Breast epithelium (tissue), 3 donors: ENCODE measurements at regions not wholly inside any gene's neighbourhood (a gene's known extent, or its start where the extent isn't known, plus 50 kb on each side); places are given as distances from the start of the nearest gene placed in this dataset.

ENCODE experiments used
- POLR2AphosphoS5 ChIP-seq, 3 donors: sonication (generic); formaldehyde crosslinking; IDR thresholded peaks; one replicate each; pipeline ENCODE4 v1.6.1; 2017; ENCODE audit warnings: antibody characterized with exemption in 3 of 3
- TF ChIP-seq, protein P1 (sequence below), 3 donors: fragments of 450-650 bp; IDR thresholded peaks; one replicate each; pipeline ENCODE4 v1.5.1; 2016 to 2017; ENCODE audit warnings: antibody characterized with exemption in 3 of 3, mild to moderate bottlenecking in 3 of 3, moderate library complexity in 3 of 3

GRCh38 chr12:46983393-46983793 lies 96.0 kb upstream of the PCED1B start:
- TF ChIP-seq, protein P1, sequence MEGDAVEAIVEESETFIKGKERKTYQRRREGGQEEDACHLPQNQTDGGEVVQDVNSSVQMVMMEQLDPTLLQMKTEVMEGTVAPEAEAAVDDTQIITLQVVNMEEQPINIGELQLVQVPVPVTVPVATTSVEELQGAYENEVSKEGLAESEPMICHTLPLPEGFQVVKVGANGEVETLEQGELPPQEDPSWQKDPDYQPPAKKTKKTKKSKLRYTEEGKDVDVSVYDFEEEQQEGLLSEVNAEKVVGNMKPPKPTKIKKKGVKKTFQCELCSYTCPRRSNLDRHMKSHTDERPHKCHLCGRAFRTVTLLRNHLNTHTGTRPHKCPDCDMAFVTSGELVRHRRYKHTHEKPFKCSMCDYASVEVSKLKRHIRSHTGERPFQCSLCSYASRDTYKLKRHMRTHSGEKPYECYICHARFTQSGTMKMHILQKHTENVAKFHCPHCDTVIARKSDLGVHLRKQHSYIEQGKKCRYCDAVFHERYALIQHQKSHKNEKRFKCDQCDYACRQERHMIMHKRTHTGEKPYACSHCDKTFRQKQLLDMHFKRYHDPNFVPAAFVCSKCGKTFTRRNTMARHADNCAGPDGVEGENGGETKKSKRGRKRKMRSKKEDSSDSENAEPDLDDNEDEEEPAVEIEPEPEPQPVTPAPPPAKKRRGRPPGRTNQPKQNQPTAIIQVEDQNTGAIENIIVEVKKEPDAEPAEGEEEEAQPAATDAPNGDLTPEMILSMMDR (IDR thresholded peaks at IDR 0.05), result no peak
- no peak for TF ChIP-seq POLR2AphosphoS5 (IDR thresholded peaks at IDR 0.05)
